ENCODE measurements at regions not wholly inside any gene's neighbourhood (a gene's known extent, or its start where the extent isn't known, plus 50 kb on each side); places are given as distances from the start of the nearest gene placed in this dataset.
"Not testable (repeated sequence)": the region's sequence is repeated elsewhere in the genome, so short reads cannot be mapped to it uniquely, and the experiment has no call there.

DNA sequence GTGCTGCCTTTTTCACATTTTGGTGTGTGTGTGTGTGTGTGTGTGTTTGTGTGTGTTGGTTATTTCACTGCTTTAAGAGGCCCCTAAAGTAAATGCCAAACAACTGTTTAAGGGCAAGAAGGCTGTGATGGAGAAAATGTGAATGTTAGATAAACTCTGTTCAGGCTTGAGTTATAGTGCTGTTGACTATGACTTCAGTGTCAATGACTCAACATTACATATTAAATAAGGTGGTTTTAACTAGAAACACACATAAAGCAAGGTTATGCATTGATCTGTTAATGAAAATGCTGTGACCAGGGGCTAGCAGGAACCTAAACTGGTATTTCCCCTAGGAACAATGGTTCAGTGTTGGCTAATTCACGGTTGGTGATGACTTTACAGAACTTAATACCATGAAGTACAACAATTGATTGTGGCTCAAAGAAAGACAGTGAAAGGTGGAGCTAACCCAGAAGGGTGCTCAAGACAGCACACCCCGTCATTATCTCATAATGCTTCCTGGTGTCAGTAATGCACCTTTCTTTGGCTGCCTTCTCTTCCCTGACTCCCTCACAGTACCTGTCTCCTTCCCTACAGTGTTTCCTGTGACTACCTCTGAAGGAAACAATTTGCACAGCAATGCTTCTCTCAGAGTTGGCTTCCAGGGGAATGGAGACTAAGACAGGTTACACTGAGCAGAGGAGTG, 116.1 kb downstream of the RIN2 start:
- no peak for DNase-seq

DNA sequence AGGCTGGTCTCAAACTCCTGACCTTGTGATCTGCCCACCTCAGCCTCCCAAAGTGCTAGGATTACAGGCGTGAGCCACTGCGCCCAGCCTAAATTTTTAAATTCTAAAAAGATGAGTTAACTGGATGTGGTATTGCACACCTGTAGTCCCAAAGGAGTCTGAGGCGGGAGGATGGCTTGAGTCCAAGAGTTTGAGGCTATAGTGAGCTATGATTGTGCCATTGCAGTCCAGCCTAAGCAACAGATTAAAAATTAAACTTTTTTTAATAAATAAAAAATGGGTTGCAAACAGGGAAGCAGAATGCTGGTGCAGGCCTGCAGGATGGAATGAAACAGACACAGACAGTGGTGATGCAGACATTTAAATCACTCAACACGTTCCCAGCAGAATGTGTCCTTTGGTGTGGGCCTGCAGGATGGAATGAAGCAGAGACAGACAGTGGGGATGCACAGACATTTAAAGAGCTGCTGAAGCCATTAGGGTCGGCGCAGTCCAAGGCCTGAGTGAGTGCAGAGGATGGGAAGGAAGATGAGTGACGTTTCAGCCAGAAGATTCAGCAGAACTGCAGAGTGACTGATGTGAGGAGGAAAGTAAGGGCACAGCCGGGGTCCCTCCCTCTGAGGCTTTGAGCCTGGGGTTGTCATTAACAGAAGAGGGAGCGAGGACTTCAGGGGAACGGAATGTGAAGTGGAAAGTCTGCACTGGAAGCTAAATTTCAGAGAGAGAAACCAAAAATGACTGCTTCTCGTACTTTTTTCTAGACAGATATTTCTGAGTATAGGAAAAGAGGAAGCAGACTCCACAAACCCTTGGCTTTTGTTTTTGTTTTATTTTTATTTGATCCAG, 117.5 kb downstream of the RIN2 start:
- DNase-seq: no peak

DNA sequence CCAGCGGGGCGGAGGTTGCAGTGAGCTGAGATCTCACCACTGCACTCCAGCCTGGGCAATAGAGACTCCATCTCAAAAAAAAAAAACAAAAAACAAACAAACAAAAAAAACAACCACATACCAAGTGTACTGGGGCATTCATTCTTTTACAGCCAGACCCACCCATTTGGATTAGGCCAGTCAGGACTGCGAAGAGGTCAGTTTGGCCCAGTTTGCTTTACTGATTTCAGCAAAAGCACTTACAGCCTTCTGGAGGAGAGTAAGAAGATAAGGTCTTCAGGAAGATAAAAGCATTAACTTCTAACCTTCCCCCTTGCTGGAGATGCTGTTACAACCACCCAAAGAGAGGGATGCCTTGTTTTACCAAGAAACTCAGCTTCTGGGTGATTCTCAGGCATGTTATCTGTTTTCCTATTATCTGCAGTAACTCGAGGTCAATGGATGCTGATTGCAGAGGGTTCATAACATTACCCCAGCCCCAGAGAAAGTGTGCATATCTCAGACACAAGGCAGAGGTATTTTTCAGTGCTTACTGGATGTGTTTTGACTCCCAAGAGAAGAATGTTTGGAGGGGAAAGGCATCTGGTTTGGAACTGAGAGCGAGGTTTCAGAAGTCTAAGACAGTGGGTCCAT, 118.9 kb downstream of the RIN2 start:
- no peak for DNase-seq

DNA sequence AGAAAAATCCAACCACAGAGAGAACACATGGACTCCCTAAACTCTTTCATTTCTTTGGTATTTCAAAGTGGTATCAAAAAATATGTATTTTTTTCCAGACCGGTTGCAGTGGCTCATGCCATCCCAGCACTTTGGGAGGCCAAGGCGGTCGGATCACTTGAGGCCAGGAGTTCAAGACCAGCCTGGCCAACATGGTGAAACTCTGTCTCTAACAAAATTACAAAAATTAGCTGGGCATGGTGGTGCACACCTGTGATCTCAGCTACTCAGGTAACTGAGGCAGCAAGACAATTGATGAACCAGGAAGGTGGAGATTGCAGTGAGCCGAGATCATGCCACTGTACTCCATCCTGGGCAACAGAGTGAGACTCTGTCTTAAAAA, 121.8 kb downstream of the RIN2 start:
- DNase-seq: not testable (repeated sequence)

DNA sequence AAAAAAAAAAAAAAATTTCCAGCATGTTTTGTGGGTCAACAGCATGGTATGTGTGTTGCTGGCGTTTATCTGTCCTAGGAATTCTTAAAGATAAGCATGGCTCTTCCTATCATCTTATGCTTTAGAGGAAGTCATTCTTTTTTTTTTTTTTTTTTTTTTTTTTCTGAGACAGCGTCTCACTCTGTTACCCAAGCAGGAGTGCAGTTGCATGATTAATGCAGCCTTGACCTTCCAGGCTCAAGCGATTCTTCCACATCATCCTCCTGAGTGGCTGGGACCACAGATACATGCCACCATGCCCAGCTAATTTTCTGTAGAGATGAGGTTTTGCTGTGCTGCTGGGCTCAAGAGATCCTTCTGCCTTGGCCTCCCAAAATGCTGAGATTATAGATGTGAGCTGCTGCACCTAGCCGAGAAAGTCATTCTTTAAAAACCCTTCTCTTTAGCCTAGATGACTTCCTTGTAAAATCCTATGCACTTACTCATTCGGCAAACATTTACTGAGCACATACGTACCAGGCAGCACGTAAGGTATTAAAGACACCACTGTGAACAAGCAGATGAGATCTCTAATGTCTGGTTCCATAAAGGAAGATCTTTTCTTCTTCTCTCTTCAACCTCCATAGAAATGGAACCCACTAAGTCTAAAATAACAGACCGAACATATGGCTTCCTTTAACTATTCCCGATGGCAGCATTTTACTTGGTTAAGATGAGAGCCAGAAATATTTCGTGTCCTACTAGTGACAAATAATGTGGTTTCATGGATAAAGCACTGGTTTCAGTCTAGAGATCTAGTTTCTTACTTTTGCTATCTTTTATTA, 122.4 kb downstream of the RIN2 start:
- DNase-seq: no peak

DNA sequence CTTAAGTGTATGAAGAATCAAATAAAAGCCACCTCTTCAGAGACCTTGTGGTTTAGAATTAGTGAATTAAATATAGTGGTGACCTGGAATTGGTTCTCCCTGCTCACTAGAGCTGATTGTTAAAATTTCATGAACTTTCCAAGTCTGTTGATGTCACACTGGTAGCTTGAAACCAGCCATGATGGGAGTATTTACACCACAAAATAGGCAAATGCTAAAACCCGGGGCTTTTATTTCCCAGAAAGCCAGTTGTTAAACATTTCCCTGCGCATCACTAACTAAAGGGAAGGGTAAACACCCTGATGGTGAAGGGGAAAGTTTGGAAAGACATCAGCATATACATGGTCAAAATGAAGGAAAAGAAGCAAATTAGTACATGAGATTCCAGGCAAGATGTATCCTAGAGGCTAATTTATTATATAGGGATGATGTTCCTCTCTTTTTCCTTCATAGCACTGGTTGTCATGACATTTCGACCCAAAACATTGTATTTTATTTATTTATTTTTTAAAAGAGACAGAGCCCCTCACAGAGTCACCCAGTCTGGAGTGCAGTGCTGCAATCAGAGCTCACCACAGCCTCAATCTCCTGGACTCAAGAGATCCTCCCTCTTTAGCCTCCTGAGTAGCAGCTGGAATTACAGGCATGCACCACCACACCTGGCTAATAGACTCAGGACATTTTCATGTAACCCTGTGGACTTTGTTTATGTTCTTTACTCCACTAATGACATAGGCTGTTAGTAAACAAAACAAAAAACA, 123.2 kb downstream of the RIN2 start:
- DNase-seq: no peak

DNA sequence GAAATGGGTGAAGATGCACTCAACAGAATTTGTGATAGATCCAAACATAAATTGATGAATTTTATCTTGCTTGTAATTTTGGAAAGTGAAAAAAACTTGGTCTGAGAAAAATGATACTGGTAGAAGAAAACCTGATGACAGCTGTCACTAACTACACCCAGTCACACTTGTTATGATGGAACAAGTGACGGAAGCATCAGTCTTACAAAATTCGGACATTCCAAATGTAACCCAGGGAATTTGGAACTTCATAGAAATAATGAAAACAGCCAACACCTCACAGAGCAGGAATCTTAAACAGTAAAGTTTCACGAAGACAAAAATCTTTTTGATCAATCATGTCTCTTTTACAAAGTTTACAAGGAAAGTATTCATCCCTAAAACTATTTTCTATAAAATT, 123.9 kb downstream of the RIN2 start:
- DNase-seq: no peak

DNA sequence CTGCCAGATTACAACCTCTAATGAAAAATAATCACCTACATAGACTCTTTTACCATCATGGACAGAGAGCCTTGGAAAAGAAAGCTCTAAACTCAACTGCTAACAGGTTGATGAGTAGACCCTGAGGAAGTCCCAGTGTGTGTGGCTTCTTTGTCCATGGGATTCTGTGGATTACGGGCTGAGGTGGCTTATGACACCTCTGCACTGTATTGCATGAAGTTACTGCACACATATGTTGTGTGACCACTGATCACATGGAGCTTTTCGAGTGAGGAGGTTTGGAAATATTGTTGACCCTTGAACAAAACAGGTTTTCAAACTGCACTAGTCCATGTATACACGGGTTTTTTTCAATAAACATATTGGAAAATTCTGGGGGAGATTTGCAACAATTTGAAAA, 124.4 kb downstream of the RIN2 start:
- no peak for DNase-seq

DNA sequence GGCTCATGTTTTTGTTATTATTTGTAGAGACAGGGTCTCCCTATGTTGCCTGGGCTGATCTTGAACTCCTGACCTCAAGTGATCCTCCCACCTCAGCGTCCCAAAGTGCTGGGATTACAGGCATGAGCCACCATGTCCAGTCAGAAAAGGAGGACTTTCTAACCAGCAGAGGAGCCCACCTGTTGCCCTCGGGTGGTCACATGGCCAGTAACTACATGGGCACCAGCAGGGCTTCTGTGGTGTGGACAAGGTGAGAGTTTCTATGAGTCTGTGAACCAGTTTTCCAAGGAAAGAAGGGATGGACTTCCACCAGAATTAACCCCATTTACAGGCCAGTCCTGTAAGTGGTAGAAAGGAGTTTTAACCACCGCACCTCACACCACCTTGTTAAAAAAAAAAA, 125.4 kb downstream of the RIN2 start:
- no peak for DNase-seq

DNA sequence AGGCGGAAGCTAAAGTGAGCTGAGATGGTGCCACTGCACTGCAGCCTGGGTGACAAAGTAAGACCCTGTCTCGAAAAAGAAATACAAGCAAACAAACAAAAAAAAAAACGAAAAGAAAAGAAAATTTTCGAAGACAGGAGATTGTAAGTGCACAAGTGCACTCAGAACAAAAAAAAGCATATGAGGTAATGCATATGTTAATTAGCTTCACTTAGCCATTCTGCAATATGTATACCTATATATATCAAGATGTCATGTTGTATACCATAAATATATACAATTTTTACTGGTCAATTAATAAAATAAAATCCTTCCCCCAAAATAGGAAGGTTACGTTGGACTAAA, 127.5 kb downstream of the RIN2 start:
- DNase-seq: no peak

DNA sequence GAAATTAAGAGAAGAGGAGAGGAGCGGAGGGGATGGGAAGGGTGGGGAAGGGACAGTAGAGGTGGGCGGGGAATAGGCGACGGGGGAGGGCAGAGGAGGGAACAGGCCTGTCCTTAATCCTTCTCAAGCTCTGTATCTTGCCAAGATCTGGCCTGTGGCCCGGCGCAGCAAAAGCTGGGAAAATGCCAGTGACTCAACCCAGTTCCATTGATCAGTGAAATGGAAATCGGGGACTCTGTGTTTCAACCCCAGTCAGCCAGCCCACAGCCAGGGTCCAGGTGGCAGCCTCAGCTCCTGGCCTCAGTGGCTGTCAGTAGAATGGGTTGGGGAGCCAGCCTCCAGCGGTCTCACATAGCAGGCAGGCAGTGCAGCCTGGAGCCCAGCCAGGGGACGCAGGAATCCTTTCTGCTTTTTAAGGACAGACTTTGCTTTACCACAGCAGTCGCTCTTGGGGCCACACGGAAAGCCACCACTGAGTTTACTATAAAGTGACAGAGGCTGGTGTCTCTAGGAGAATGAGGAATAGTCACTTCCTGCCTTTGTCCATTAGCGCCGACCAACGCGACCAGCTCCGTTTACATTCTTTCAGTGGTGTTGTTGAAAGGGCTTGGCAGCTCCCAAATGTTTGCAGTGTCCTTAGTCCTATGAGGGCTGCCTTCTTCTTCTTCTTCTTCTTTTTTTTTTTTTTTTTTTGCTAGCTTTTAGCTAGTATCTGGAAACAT, 128.0 kb downstream of the RIN2 start:
- no peak for DNase-seq

DNA sequence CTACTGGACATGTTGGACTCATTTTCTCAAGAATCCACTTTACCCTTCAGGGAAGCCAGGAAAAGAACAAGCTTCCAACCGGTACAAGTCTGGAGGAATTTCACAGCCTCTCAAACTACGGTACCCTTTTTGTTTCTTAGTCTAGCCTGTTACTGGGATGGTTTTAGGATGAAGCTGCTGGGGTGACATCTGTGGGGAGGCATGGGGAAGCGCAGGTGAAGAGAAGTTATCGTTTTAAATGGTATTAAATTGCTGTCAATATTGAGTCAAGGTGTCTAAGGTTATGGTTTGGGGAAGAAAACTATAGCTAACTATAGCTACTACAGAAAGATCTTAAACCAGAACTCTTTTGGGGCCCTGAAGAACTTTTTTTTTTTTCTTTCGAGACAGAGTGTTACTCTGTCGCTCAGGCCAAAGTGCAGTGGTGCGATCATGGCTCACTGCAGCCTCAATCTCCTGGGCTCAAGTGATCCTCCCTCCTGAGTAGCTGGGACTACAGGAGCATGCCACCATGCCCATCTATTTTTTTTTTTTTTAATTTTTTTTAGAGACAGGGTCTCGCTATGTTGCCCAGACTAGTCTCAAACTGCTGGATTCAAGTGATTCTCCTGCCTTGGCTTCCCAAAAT, 128.7 kb downstream of the RIN2 start:
- DNase-seq: no peak

DNA sequence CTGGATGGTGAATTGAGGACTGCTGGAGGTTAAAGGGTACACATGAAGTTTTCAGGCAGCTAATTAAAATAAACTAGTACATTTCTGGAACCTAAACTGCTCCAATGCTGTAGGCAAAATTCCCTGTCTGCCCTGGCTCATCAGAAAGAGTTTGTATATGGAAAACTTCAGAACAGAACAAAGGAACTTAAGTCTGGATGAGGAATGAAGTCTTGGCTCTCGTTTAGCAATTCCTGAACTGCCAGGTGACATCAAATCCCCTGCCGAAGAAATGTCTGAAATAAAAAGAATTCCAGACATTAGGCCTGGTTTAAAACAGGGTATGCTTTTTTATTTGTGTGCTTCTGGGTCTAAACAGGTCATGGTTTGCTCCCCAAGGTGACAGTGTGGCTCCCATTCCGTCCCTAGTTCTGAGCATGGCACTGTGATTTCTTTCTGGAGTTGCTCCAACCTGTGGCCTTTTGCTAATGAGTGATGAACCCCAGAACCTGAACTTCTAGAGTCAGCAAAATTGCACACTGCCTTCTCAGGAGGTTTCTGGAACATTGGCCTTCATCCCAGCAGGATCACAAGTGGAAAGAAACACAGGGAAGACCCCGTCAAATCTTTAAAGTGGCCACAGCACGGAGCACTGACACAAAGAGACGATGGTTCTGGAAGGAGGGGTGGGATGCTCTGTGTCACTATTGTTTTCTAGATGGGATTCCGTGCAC, 129.4 kb upstream of the NAA20 start:
- DNase-seq: no peak

DNA sequence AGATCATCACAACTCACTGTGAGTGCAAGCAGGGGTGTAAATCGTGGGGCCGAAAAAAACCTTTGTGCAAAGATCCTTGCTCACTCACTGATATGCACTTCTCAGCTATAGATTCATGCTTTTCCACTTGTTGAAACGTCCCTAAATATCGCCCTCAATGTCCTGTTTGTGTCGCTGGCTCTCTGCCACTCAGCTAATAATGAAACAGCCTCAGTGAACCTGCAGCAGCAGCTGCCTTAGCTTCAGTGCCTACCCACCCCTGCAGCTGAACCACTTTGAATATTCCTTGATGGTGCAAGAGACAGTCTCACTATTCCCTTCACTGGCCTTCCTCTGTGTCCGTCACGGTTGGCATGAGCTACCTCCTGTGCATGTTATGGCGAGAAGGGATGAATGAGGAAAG, 128.9 kb upstream of the NAA20 start:
- no peak for DNase-seq

DNA sequence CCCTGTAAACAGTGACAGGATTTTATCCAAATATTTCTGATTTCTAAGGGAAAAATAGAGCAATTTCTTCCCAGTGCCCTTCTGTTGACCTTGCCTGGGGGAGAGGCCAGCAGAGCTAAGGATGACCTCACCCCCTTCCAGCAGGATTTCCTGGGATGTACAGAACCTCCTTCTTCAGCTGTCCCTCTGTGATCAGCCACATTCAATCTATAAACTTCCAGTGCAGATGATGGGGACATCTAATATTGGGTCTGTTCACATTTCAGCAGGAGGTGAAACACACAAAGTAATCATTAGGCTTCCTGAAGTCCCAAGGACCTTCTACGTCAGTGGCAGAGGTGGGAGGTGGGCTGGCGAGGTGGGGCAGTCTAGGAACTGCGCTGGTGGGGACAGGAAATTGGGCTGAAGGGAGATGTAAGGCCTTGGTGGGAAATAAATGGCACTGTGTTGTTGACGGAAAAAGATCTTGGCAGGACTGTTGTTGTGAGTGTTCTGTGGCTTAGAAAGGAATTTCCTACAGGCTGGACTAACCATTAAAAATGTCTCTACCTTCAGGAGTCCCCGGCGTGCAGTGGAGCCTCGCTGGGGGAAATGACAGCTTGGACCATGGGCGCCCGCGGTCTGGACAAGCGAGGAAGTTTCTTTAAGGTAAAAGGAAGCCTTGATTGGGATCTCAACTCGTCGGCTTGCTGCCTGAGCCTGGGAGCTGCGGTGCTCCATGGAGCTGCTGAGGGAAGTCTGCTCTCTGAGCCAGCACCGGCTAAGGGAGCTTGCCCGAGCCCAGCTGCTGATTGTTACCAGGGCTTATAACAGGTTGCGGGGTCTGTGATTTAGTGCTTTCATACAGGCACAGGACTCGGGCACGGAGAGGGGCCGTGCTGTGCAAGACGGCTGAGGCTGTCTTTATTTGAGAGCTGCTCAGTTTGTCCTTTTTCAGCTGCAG, 127.9 kb upstream of the NAA20 start:
- no peak for DNase-seq

DNA sequence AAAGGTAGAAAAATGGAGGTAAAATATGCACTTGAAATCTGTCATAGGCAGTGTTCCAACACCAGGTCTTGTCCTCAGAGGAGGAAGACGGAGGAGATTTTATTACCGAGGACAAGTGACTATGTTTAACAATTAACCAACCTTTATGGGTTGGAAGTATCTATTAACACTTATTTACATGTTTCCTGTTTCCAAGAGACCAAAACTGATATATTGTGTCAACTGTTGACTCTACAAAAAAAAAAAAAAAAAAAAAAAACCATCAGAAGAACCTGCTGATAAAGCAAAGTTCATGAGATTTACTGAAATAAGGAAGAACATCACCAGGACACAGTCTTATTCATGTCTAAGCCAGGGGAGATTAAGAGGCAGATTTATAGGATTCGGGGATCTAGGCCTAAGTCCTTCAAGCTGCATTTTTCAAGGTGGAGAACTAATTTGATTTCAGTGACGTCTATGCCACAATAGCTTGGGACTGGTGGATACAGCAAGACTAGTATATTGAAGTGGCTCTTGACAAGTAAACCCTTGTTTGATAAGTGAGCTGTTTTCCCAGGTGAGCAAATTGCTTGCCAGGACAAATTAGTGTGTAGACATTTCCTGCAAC, 126.6 kb upstream of the NAA20 start:
- no peak for DNase-seq

DNA sequence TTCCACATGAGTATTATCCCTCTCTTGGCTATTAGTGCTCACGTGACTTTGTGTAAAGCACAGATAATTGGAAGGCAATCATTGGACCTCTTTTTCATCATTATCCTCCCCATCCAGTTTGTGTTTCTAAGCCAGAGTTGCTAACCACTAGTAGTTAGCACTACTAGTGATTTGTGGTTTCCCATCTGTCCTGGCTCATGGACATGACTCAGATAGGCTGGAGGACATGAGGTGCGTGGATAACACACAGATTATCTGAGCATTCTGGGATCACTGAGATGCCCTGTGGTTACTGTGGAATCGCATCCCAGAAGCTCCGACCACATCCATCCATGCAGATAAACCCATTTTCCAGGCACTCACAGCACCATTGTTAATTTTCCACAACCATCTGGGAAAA, 123.8 kb upstream of the NAA20 start:
- DNase-seq: no peak

DNA sequence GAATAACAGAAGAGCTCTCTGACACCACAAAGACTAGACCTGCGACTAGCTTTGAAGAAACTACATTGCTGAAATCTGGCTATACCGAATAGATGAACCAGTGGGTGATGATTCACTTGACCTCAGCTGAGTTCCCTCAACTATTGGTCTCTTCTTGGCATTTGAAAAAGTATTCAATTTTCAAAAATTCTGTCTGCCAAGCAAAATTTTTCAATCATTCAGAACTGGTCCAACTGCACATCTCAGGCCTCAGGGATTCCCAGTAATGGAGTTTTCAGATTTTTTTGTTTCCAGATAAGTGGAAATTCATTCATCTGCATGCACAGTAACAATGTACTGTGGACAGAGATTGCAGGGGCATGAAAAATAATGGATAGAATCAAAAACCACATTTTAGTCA, 121.4 kb upstream of the NAA20 start:
- DNase-seq: no peak

DNA sequence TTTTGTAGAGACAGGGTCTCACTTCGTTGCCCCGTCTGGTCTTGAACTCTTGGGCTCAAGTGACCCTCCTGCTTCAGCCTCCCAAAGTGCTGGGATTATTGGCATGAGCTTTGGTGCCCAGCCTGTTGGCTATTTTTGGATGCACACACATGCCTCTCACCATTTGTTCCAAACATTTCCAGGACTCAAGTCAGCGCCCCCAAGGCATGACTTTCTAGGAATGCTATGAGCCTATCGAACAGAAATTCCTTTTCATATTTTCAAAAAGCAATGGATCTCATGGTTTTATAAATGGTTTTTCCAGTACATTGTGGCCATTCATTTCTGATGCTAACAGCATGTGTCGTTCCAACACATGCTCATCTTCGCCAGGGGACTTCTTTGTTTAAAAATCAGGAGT, 119.3 kb upstream of the NAA20 start:
- no peak for DNase-seq
